IMR-90 (cell line): ENCODE measurements at regions not wholly inside any gene's neighbourhood (a gene's known extent, or its start where the extent isn't known, plus 50 kb on each side); places are given as distances from the start of the nearest gene placed in this dataset.

Experiments
- ATAC-seq: fragments of 200-7000 bp; cut with Tn5 transposase; 2 replicates; pipeline ENCODE4 v1.9.1; 2020; ENCODE audit warnings: low read depth, mild to moderate bottlenecking, moderate library complexity
- BruUV-seq: library from RNA; stranded (reverse); fragments of 400-500 nt; replicated peaks from 2 replicates; lab custom pipeline; 2021; lab: Mats Ljungman, UMichigan
- CTCF ChIA-PET: fragments of 300-600 bp; formaldehyde crosslinking; extraction: SDS; loops from one replicate; lab custom pipeline; 2021; ENCODE audit warnings: antibody characterized with exemption; lab: Yijun Ruan, JAX
- POLR2A ChIA-PET: fragments of 300-600 bp; sonication (Branson Sonifier 250); formaldehyde crosslinking; loops from one replicate; lab custom pipeline; 2022; ENCODE audit warnings: antibody characterized with exemption; ENCODE audit not compliant: unreplicated experiment; lab: Charles Lee
- DNase-seq: peaks from one replicate; pipeline ENCODE4 v3.0.0; 2013
- H2AFZ ChIP-seq: replicated peaks from 2 replicates; pipeline ENCODE3; 2013; ENCODE audit warnings: low read length, mild to moderate bottlenecking; ENCODE audit not compliant: poor library complexity
- H2AK5ac ChIP-seq: 2 replicates; pipeline ENCODE4 v1.6.1; 2013; ENCODE audit warnings: low read depth, low read length, inconsistent platforms
- H2AK9ac ChIP-seq: replicated peaks from 2 replicates; pipeline ENCODE3; 2013; ENCODE audit warnings: mild to moderate bottlenecking, low read depth, low read length, moderate library complexity; ENCODE audit not compliant: poor library complexity
- H2BK120ac ChIP-seq: 2 replicates; pipeline ENCODE4 v1.6.1; 2013; ENCODE audit warnings: low read depth, low read length, inconsistent platforms
- H2BK15ac ChIP-seq: 3 replicates; pipeline ENCODE4 v1.6.1; 2013; ENCODE audit warnings: low read depth, low read length, inconsistent platforms
- H2BK20ac ChIP-seq: 2 replicates; pipeline ENCODE4 v1.6.1; 2013; ENCODE audit warnings: low read depth, mild to moderate bottlenecking, inconsistent platforms, low read length, moderate library complexity
- H2BK5ac ChIP-seq: 2 replicates; pipeline ENCODE4 v1.6.1; 2013; ENCODE audit warnings: mild to moderate bottlenecking, low read depth, low read length, inconsistent platforms; ENCODE audit not compliant: poor library complexity, severe bottlenecking
- H3K14ac ChIP-seq: replicated peaks from 2 replicates; pipeline ENCODE4 v1.6.1; 2013; ENCODE audit warnings: low read depth, low read length, inconsistent platforms
- H3K18ac ChIP-seq: 2 replicates; pipeline ENCODE4 v1.6.1; 2013; ENCODE audit warnings: low read depth, low read length, control low read depth
- H3K23ac ChIP-seq: 2 replicates; pipeline ENCODE4 v1.6.1; 2013; ENCODE audit warnings: low read depth, low read length, inconsistent platforms
- H3K27ac ChIP-seq: 2 replicates; pipeline ENCODE4 v1.5.1; 2013; ENCODE audit warnings: mild to moderate bottlenecking, control low read depth, low read length; ENCODE audit not compliant: insufficient read depth
- H3K27me3 ChIP-seq: 2 replicates; pipeline ENCODE4 v1.6.1; 2013; ENCODE audit warnings: low read length; ENCODE audit not compliant: control insufficient read depth, insufficient read depth
- H3K36me3 ChIP-seq: 2 replicates; pipeline ENCODE4 v1.6.1; 2013; ENCODE audit warnings: low read length, mixed read lengths; ENCODE audit not compliant: control insufficient read depth, insufficient read depth
- H3K4ac ChIP-seq: 2 replicates; pipeline ENCODE4 v1.6.1; 2013; ENCODE audit warnings: low read depth, low read length, inconsistent platforms
- H3K4me1 ChIP-seq: 2 replicates; pipeline ENCODE4 v1.6.1; 2013; ENCODE audit warnings: low read length, mixed read lengths; ENCODE audit not compliant: control insufficient read depth, insufficient read depth
- H3K4me2 ChIP-seq: 2 replicates; pipeline ENCODE4 v1.6.1; 2013; ENCODE audit warnings: low read depth, mild to moderate bottlenecking, control low read depth, low read length, moderate library complexity
- H3K4me3 ChIP-seq: 2 replicates; pipeline ENCODE4 v1.5.1; 2013; ENCODE audit warnings: low read depth, mild to moderate bottlenecking, control low read depth, low read length, moderate library complexity; ENCODE audit not compliant: insufficient read depth
- H3K56ac ChIP-seq: 2 replicates; pipeline ENCODE4 v1.6.1; 2013; ENCODE audit warnings: low read length, inconsistent platforms; ENCODE audit not compliant: insufficient read depth; ENCODE audit errors: extremely low read depth
- H3K79me1 ChIP-seq, 2 experiments: 2 replicates each; pipeline ENCODE4 v1.6.1; 2013; ENCODE audit warnings: low read length in 2 of 2, inconsistent platforms in 1 of 2, low read depth in 1 of 2
- H3K9ac ChIP-seq: 2 replicates; pipeline ENCODE4 v1.6.1; 2013; ENCODE audit warnings: low read depth, low read length, control low read depth
- H3K9me1 ChIP-seq: 2 replicates; pipeline ENCODE4 v1.6.1; 2013; ENCODE audit warnings: low read length, inconsistent platforms; ENCODE audit not compliant: insufficient read depth
- H3K9me3 ChIP-seq: 2 replicates; pipeline ENCODE4 v1.6.1; 2013; ENCODE audit warnings: low read length; ENCODE audit not compliant: control insufficient read depth, insufficient read depth
- H4K20me1 ChIP-seq: 2 replicates; pipeline ENCODE4 v1.6.1; 2013; ENCODE audit warnings: low read length, inconsistent platforms; ENCODE audit not compliant: insufficient read depth
- H4K5ac ChIP-seq: 2 replicates; pipeline ENCODE4 v1.6.1; 2013; ENCODE audit warnings: mild to moderate bottlenecking, low read depth, low read length, control low read depth
- H4K8ac ChIP-seq, 2 experiments: 2 replicates each; pipeline ENCODE4 v1.6.1; 2013; ENCODE audit warnings: low read depth in 2 of 2, low read length in 2 of 2, control low read depth in 1 of 2, inconsistent platforms in 1 of 2
- H4K91ac ChIP-seq: 2 replicates; pipeline ENCODE4 v1.6.1; 2013; ENCODE audit warnings: low read depth, low read length, inconsistent platforms; ENCODE audit not compliant: insufficient read depth
- CHD1 ChIP-seq: IDR thresholded peaks from 2 replicates; pipeline ENCODE4 v1.6.1; 2012; ENCODE audit warnings: low read depth, low read length, improper control_type of control experiment
- FOS ChIP-seq: fragments of 150-350 bp; IDR thresholded peaks from 2 replicates; pipeline ENCODE4 v1.6.1; 2016; ENCODE audit warnings: low read depth, low read length
- MAFK ChIP-seq: IDR thresholded peaks from 2 replicates; pipeline ENCODE4 v1.6.1; 2012; ENCODE audit warnings: low read depth, low read length, improper control_type of control experiment
- MAZ ChIP-seq: IDR thresholded peaks from 2 replicates; pipeline ENCODE4 v1.6.1; 2012; ENCODE audit warnings: low read depth, mild to moderate bottlenecking, low read length, improper control_type of control experiment, moderate library complexity, borderline replicate concordance
- POLR2A ChIP-seq: IDR thresholded peaks from 2 replicates; pipeline ENCODE4 v1.6.1; 2012; ENCODE audit warnings: mild to moderate bottlenecking, low read depth, low read length
- RFX5 ChIP-seq: IDR thresholded peaks from 2 replicates; pipeline ENCODE4 v1.8.0; 2012; ENCODE audit warnings: low read depth, mild to moderate bottlenecking, low read length, moderate library complexity
- SMC3 ChIP-seq: fragments of 150-350 bp; IDR thresholded peaks from 2 replicates; pipeline ENCODE4 v1.6.1; 2016; ENCODE audit warnings: low read depth, mild to moderate bottlenecking, antibody characterized with exemption, low read length, moderate library complexity
- WGBS, 2 experiments: methylation state at CpG; one replicate each; pipeline versions ENCODE4 v1.1.5 to v1.1.7; 2013; ENCODE audit warnings: missing lambda C conversion rate in 2 of 2; ENCODE audit not compliant: insufficient read length in 1 of 2; ENCODE audit errors: extremely low coverage in 2 of 2; 5-methylcytosine and 5-hydroxymethylcytosine counted together
- dilution Hi-C: fragments of 300-500 bp; cut with HindIII; formaldehyde crosslinking; loops from one replicate; pipeline ENCODE4 v1.14.3; 2018; ENCODE audit warnings: low sequenced_read_pairs; ENCODE audit not compliant: unreplicated experiment
- in situ Hi-C: fragments of 300-500 bp; cut with MboI; formaldehyde crosslinking; loops from 3 replicates; pipeline ENCODE4 v1.14.3; 2019; ENCODE audit warnings: low sequenced_read_pairs, inconsistent platforms, mixed read lengths
- intact Hi-C: fragments of 100-400 bp; cut with micrococcal nuclease; formaldehyde crosslinking; loops from 2 replicates; pipeline ENCODE4 v1.10.0; 2022
- TF ChIP-seq, protein P1 (sequence below): fragments of 150-350 bp; IDR thresholded peaks from 2 replicates; pipeline ENCODE4 v1.6.1; 2016; ENCODE audit warnings: low read depth, mild to moderate bottlenecking, low read length, moderate library complexity, borderline replicate concordance
- TF ChIP-seq, protein P2 (sequence below): fragments of 150-350 bp; IDR thresholded peaks from 2 replicates; pipeline ENCODE4 v1.6.1; 2017; ENCODE audit warnings: mild to moderate bottlenecking, antibody characterized with exemption, low read length, low read depth

DNA sequence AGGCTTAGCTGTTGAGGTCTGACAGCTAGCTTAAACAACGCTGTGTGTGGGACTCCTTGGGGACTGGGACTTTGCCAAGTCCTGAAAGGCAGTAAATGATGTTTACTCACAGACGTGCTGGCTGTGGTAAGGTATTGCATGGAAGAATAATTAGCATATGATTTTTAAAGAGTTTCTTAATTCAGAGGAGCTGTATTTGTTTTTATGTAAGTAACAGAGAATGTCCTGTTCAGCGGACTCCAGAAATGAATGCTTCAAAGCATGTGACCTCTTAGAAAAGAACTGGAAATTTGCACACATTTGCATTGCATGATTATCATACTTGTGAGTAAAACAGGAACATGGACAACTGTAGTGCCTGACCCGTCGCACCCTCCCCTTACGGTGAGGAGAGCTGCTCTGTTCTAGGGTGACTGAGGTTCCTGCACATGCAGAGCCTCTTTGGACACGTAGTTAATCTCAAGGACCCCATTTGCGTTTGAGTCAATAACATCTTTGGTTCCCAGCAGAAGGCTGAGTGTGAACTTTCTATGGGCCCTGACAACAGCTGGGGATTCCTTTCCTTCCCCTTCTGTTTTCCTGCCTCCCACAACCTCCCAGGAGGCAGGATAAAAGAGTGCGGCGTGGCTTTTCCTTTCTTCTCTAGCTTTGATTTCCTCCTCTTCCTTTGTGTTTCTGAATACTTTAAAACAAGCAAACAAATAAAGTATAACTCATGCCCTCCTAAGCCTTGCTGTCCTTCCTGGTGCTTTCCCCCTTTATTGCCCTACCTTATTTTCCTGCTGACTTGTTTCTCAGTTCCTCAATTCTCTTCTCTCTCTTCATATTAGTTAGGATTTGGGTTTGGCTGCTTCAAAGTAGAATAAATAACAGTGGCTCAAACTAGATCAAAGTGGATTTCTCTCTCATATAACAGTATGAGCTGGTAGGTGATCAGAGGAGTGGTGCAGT, 157.2 kb upstream of the CD180 start:
- Histone ChIP-seq H4K5ac (no peak overlapping the region), H3K4me2 (no peak overlapping the region), H2BK120ac (no peak overlapping the region), H3K23ac (no peak overlapping the region), H2AK9ac (no peak overlapping the region), H3K14ac (no peak overlapping the region), H3K56ac (no peak overlapping the region), H3K27me3 (peaks cover 3% of the 10 kb centered on the region; the same call in 1 of the 2 replicates), H2BK20ac (no peak overlapping the region), H4K20me1 (no peaks in the 10 kb centered on the region), H4K8ac (no peak overlapping the region), H3K9me1 (no peaks in the 10 kb centered on the region), H4K91ac (no peak overlapping the region), H3K36me3 (no peaks in the 10 kb centered on the region), H3K18ac (no peak overlapping the region), H2BK5ac (no peak overlapping the region), H3K9ac (no peak overlapping the region), H3K4me1 (no peaks in the 10 kb centered on the region), H3K4ac (no peak overlapping the region), H3K27ac (no peak overlapping the region), H2BK15ac (no peak overlapping the region), H3K79me1 (no peaks in the 10 kb centered on the region), H3K9me3 (no peaks in the 10 kb centered on the region), H2AK5ac (no peak overlapping the region), H2AFZ (no peak overlapping the region), H3K4me3 (no peak overlapping the region)
- ChIA-PET POLR2A (no interaction called here), CTCF (no interaction called here)
- DNase-seq (no peak), ATAC-seq (no peak)
- dilution Hi-C loops (no loop called here), in situ Hi-C loops (no loop called here), intact Hi-C loops (no loop called here)
- WGBS, 2 experiments: 47% methylated on average over 4 of the region's 10 CpGs; no CpG with 5 or more reads in 1 of the 2 experiments
- no peak for TF ChIP-seq MAFK
- no peak for TF ChIP-seq POLR2A
- TF ChIP-seq, protein P1, sequence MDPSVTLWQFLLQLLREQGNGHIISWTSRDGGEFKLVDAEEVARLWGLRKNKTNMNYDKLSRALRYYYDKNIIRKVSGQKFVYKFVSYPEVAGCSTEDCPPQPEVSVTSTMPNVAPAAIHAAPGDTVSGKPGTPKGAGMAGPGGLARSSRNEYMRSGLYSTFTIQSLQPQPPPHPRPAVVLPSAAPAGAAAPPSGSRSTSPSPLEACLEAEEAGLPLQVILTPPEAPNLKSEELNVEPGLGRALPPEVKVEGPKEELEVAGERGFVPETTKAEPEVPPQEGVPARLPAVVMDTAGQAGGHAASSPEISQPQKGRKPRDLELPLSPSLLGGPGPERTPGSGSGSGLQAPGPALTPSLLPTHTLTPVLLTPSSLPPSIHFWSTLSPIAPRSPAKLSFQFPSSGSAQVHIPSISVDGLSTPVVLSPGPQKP: no peak
- TF ChIP-seq SMC3: no peak
- TF ChIP-seq MAZ: no peak
- no peak for TF ChIP-seq FOS
- TF ChIP-seq CHD1: no peak
- TF ChIP-seq, protein P2, sequence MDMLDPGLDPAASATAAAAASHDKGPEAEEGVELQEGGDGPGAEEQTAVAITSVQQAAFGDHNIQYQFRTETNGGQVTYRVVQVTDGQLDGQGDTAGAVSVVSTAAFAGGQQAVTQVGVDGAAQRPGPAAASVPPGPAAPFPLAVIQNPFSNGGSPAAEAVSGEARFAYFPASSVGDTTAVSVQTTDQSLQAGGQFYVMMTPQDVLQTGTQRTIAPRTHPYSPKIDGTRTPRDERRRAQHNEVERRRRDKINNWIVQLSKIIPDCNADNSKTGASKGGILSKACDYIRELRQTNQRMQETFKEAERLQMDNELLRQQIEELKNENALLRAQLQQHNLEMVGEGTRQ: no peak
- no peak for TF ChIP-seq RFX5
- no TSS peak for BruUV-seq
